Tibial nerve (tissue), 3 donors: ENCODE measurements at regions not wholly inside any gene's neighbourhood (a gene's known extent, or its start where the extent isn't known, plus 50 kb on each side); places are given as distances from the start of the nearest gene placed in this dataset.

Source experiments
- POLR2A ChIP-seq, 2 donors: fragments of 450-650 bp; IDR thresholded peaks; one replicate each; pipeline ENCODE4 v1.6.1; 2017; ENCODE audit warnings: antibody characterized with exemption in 2 of 2, mild to moderate bottlenecking in 2 of 2, moderate library complexity in 2 of 2
- TF ChIP-seq, protein P1 (sequence below), 5 experiments: fragments of 200-600 bp in 3 of 5; fragments of 450-650 bp in 2 of 5; sonication (generic) in 3 of 5; IDR thresholded peaks; one replicate each; pipeline ENCODE4 v1.5.1; 2016 to 2019; ENCODE audit warnings: antibody characterized with exemption in 5 of 5, mild to moderate bottlenecking in 3 of 5, moderate library complexity in 2 of 5

DNA sequence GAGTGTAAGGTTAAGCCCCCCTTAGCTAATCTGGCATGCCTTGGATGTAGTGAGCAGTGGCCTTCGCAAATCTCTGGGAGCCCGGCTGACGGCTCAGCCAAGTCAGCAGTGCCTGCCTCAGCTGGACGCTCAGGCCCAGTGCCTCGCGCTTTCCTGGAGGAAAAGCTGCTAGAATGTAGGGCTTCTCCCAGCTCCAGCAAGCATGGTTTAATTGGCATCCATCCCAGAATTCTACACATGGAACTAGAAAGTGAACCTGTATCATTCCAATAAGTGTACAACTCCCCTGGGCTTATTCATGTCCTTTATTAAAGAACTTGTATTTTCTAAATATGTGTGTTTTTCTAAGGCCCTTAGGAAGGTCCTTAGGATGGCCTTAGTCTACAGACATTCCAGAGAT, 287.8 kb upstream of the SHH start:
- TF ChIP-seq, protein P1, sequence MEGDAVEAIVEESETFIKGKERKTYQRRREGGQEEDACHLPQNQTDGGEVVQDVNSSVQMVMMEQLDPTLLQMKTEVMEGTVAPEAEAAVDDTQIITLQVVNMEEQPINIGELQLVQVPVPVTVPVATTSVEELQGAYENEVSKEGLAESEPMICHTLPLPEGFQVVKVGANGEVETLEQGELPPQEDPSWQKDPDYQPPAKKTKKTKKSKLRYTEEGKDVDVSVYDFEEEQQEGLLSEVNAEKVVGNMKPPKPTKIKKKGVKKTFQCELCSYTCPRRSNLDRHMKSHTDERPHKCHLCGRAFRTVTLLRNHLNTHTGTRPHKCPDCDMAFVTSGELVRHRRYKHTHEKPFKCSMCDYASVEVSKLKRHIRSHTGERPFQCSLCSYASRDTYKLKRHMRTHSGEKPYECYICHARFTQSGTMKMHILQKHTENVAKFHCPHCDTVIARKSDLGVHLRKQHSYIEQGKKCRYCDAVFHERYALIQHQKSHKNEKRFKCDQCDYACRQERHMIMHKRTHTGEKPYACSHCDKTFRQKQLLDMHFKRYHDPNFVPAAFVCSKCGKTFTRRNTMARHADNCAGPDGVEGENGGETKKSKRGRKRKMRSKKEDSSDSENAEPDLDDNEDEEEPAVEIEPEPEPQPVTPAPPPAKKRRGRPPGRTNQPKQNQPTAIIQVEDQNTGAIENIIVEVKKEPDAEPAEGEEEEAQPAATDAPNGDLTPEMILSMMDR (IDR thresholded peaks at IDR 0.05) = no peak
- TF ChIP-seq POLR2A (IDR thresholded peaks at IDR 0.05) = no peak
